ENCODE measurements at regions not wholly inside any gene's neighbourhood (a gene's known extent, or its start where the extent isn't known, plus 50 kb on each side); places are given as distances from the start of the nearest gene placed in this dataset.

- no peak for TF ChIP-seq CTCF (IDR thresholded peaks at IDR 0.05; ENCODE audit: control extremely low read depth, extremely low read depth)
- no peaks in the 10 kb centered on the region for H3K27me3 ChIP-seq (ENCODE audit: control insufficient read depth in 3 of 3, insufficient read depth in 3 of 3, low read length in 2 of 3)
- no peak for DNase-seq
- no peaks in the 10 kb centered on the region for H3K4me1 ChIP-seq (ENCODE audit: control insufficient read depth in 5 of 5, insufficient read depth in 5 of 5, low read length in 5 of 5)
- no peak for ATAC-seq (ENCODE audit: insufficient read depth, low FRiP score)
- WGBS, 2 donors = 84 to 96% methylated on average over 5 of the region's 5 CpGs
- no peak overlapping the region for H3K4me3 ChIP-seq
- no peak overlapping the region for H3K27ac ChIP-seq (ENCODE audit: low read depth in 1 of 2, low read length in 1 of 2)
- no peaks in the 10 kb centered on the region for H3K9me3 ChIP-seq (ENCODE audit: control insufficient read depth in 4 of 4, insufficient read depth in 3 of 4, low read length in 3 of 4)
- H3K9ac ChIP-seq (ENCODE audit: insufficient read depth in 1 of 2, low read length in 2 of 2) = no peak overlapping the region
- no peaks in the 10 kb centered on the region for H3K36me3 ChIP-seq (ENCODE audit: control insufficient read depth in 4 of 4, insufficient read depth in 4 of 4, low read length in 4 of 4)
Observed at GRCh38 chr11:70785372-70785771, 387.0 kb downstream of the CTTN start.

GRCh38 chr11:70786021-70786665, 387.8 kb downstream of the CTTN start:
- Histone ChIP-seq H3K27me3 (ENCODE audit: control insufficient read depth in 3 of 3, insufficient read depth in 3 of 3, low read length in 2 of 3) (no peaks in the 10 kb centered on the region), H3K9ac (ENCODE audit: insufficient read depth in 1 of 2, low read length in 2 of 2) (no peak overlapping the region), H3K4me1 (ENCODE audit: control insufficient read depth in 5 of 5, insufficient read depth in 5 of 5, low read length in 5 of 5) (no peaks in the 10 kb centered on the region), H3K9me3 (ENCODE audit: control insufficient read depth in 4 of 4, insufficient read depth in 3 of 4, low read length in 3 of 4) (peaks cover 0 to 2% (median 0%) of the 10 kb centered on the region in 4 donors), H3K27ac (ENCODE audit: low read depth in 1 of 2, low read length in 1 of 2) (no peak overlapping the region), H3K36me3 (ENCODE audit: control insufficient read depth in 4 of 4, insufficient read depth in 4 of 4, low read length in 4 of 4) (no peaks in the 10 kb centered on the region), H3K4me3 (no peak overlapping the region)
- 88 to 90% methylated on average over 6 of the region's 6 CpGs for WGBS, 2 donors
- no peak for ATAC-seq (ENCODE audit: insufficient read depth, low FRiP score)
- DNase-seq = no peak
- no peak for TF ChIP-seq CTCF (IDR thresholded peaks at IDR 0.05; ENCODE audit: control extremely low read depth, extremely low read depth)

- Histone ChIP-seq H3K27me3 (ENCODE audit: control insufficient read depth in 3 of 3, insufficient read depth in 3 of 3, low read length in 2 of 3) (no peaks in the 10 kb centered on the region), H3K4me1 (ENCODE audit: control insufficient read depth in 5 of 5, insufficient read depth in 5 of 5, low read length in 5 of 5) (no peaks in the 10 kb centered on the region), H3K36me3 (ENCODE audit: control insufficient read depth in 4 of 4, insufficient read depth in 4 of 4, low read length in 4 of 4) (no peaks in the 10 kb centered on the region), H3K9me3 (ENCODE audit: control insufficient read depth in 4 of 4, insufficient read depth in 3 of 4, low read length in 3 of 4) (peaks cover 0 to 14% (median 5%) of the 10 kb centered on the region in 4 donors), H3K9ac (ENCODE audit: insufficient read depth in 1 of 2, low read length in 2 of 2) (no peak overlapping the region), H3K4me3 (no peak overlapping the region), H3K27ac (ENCODE audit: low read depth in 1 of 2, low read length in 1 of 2) (no peak overlapping the region)
- WGBS, 2 donors = 86% methylated on average over 18 of the region's 18 CpGs
- no peak for DNase-seq
- TF ChIP-seq CTCF (IDR thresholded peaks at IDR 0.05; ENCODE audit: control extremely low read depth, extremely low read depth) = no peak
- no peak for ATAC-seq (ENCODE audit: insufficient read depth, low FRiP score)
Observed at GRCh38 chr11:70788248-70789022, 390.1 kb downstream of the CTTN start.

All from lung (tissue), 11 donors.